Natural killer cell (primary cell): ENCODE measurements at regions not wholly inside any gene's neighbourhood (a gene's known extent, or its start where the extent isn't known, plus 50 kb on each side); places are given as distances from the start of the nearest gene placed in this dataset.

ENCODE experiments used
- ATAC-seq, 3 donors: fragments of 150-1000 bp in 2 of 3; fragments of 200-7000 bp in 1 of 3; cut with Tn5 transposase; 1 replicate in 1 of 3; 2 replicates in 2 of 3; pipeline ENCODE4 v1.10.0; 2021; ENCODE audit warnings: mild to moderate bottlenecking in 2 of 3, moderate library complexity in 2 of 3
- DNase-seq, 2 donors: peaks; one replicate each; pipeline versions ENCODE4 v3.0.0 to v3.0.0-alpha.2; 2013 to 2021; ENCODE audit warnings: mixed read lengths in 1 of 2
- H3K27ac ChIP-seq: one replicate; pipeline ENCODE4 v1.5.1; 2013; ENCODE audit warnings: mild to moderate bottlenecking, low read length
- H3K27me3 ChIP-seq: one replicate; pipeline ENCODE4 v1.6.1; 2013; ENCODE audit warnings: low read length; ENCODE audit not compliant: control insufficient read depth, insufficient read depth
- H3K36me3 ChIP-seq: one replicate; pipeline ENCODE4 v1.6.1; 2013; ENCODE audit warnings: low read length; ENCODE audit not compliant: control insufficient read depth, insufficient read depth
- H3K4me1 ChIP-seq: one replicate; pipeline ENCODE4 v1.6.1; 2013; ENCODE audit warnings: low read length; ENCODE audit not compliant: control insufficient read depth, insufficient read depth
- H3K4me3 ChIP-seq: one replicate; pipeline ENCODE4 v1.5.1; 2013; ENCODE audit warnings: low read length
- H3K9me3 ChIP-seq: one replicate; pipeline ENCODE4 v1.6.1; 2013; ENCODE audit warnings: low read length; ENCODE audit not compliant: control insufficient read depth, insufficient read depth
- H3K27ac Mint-ChIP-seq, 2 donors: one replicate each; pipeline ENCODE4 v1.8.0; 2022; ENCODE audit warnings: mild to moderate bottlenecking in 2 of 2, mixed read lengths in 2 of 2, moderate library complexity in 1 of 2
- H3K27me3 Mint-ChIP-seq, 2 donors: one replicate each; pipeline ENCODE4 v1.8.0; 2022; ENCODE audit warnings: low read depth in 2 of 2, mixed read lengths in 2 of 2
- H3K36me3 Mint-ChIP-seq: one replicate; pipeline ENCODE4 v1.8.0; 2022; ENCODE audit warnings: mixed read lengths
- H3K4me1 Mint-ChIP-seq, 2 donors: one replicate each; pipeline ENCODE4 v1.8.0; 2022; ENCODE audit warnings: mixed read lengths in 2 of 2
- H3K4me3 Mint-ChIP-seq: one replicate; pipeline ENCODE4 v1.8.0; 2022; ENCODE audit warnings: mild to moderate bottlenecking, moderate library complexity, mixed read lengths
- H3K9me3 Mint-ChIP-seq, 2 donors: one replicate each; pipeline ENCODE4 v1.8.0; 2022; ENCODE audit warnings: mixed read lengths in 2 of 2
- CTCF ChIP-seq: fragments of 200-600 bp; IDR thresholded peaks from one replicate; pipeline ENCODE4 v1.8.0; 2022; ENCODE audit warnings: antibody characterized with exemption
- WGBS: methylation state at CpG from one replicate; pipeline ENCODE4 v1.1.7; 2013; ENCODE audit warnings: missing lambda C conversion rate; ENCODE audit not compliant: insufficient coverage; 5-methylcytosine and 5-hydroxymethylcytosine counted together
- intact Hi-C: fragments of 100-400 bp; cut with micrococcal nuclease; formaldehyde crosslinking; loops from one replicate; pipeline ENCODE4 v1.14.2; 2022

GRCh38 chr11:21825127-21825526 is 367.8 kb upstream of the ANO5 start:
- WGBS: 81% methylated on average over 2 of the region's 2 CpGs
- H3K4me3 Mint-ChIP-seq: no peak overlapping the region

GRCh38 chr11:21838427-21838826 is 354.5 kb upstream of the ANO5 start:
- peaks cover 10 to 14% of the 10 kb centered on the region in 2 donors for H3K9me3 Mint-ChIP-seq
- Histone ChIP-seq H3K27ac (no peak overlapping the region), H3K4me3 (no peak overlapping the region), H3K4me1 (no peaks in the 10 kb centered on the region), H3K36me3 (no peaks in the 10 kb centered on the region), H3K9me3 (no peaks in the 10 kb centered on the region), H3K27me3 (no peaks in the 10 kb centered on the region)
- no peaks in the 10 kb centered on the region for H3K27me3 Mint-ChIP-seq
- ATAC-seq: no peak
- H3K27ac Mint-ChIP-seq: no peak overlapping the region
- H3K4me1 Mint-ChIP-seq: no peaks in the 10 kb centered on the region
- intact Hi-C loops: no loop called here
- H3K4me3 Mint-ChIP-seq: no peak overlapping the region
- 75% methylated on average over 1 of the region's 3 CpGs for WGBS
- H3K36me3 Mint-ChIP-seq: no peaks in the 10 kb centered on the region
- TF ChIP-seq CTCF: no peak
- DNase-seq: no peak

More at GRCh38 chr11:21825127-21825526, 367.8 kb upstream of the ANO5 start:
- Mint-ChIP-seq H3K27me3 (no peaks in the 10 kb centered on the region), H3K27ac (no peak overlapping the region), H3K36me3 (no peaks in the 10 kb centered on the region), H3K4me1 (no peaks in the 10 kb centered on the region), H3K9me3 (peaks cover 10 to 11% of the 10 kb centered on the region in 2 donors)
- intact Hi-C loops: no loop called here
- TF ChIP-seq CTCF: no peak
- Histone ChIP-seq H3K4me3 (no peak overlapping the region), H3K27me3 (no peaks in the 10 kb centered on the region), H3K27ac (no peak overlapping the region), H3K4me1 (no peaks in the 10 kb centered on the region), H3K36me3 (no peaks in the 10 kb centered on the region), H3K9me3 (no peaks in the 10 kb centered on the region)
- DNase-seq (no peak), ATAC-seq (no peak)

- TF ChIP-seq CTCF: no peak
- WGBS: 89% methylated on average over 2 of the region's 2 CpGs
These were observed 353.1 kb upstream of the ANO5 start for GRCh38 chr11:21839796-21840195.

GRCh38 chr11:21861314-21861713 is 331.6 kb upstream of the ANO5 start:
- Mint-ChIP-seq H3K27ac (no peak overlapping the region), H3K9me3 (peaks cover 11 to 12% of the 10 kb centered on the region in 2 donors), H3K36me3 (no peaks in the 10 kb centered on the region), H3K4me1 (no peaks in the 10 kb centered on the region), H3K4me3 (no peak overlapping the region), H3K27me3 (no peaks in the 10 kb centered on the region)
- H3K4me3 ChIP-seq: no peak overlapping the region
- peaks cover 3% of the 10 kb centered on the region for H3K9me3 ChIP-seq
- H3K36me3 ChIP-seq: no peaks in the 10 kb centered on the region
- intact Hi-C loops: no loop called here
- H3K27me3 ChIP-seq: no peaks in the 10 kb centered on the region
- no peak overlapping the region for H3K27ac ChIP-seq
- DNase-seq (no peak), ATAC-seq (no peak)
- TF ChIP-seq CTCF: no peak
- WGBS: 21% methylated on average over 3 of the region's 4 CpGs
- H3K4me1 ChIP-seq: no peaks in the 10 kb centered on the region

More at GRCh38 chr11:21839796-21840195, 353.1 kb upstream of the ANO5 start:
- H3K36me3 Mint-ChIP-seq: no peaks in the 10 kb centered on the region
- peaks cover 12 to 14% of the 10 kb centered on the region in 2 donors for H3K9me3 Mint-ChIP-seq
- H3K4me1 ChIP-seq: no peaks in the 10 kb centered on the region
- no peak overlapping the region for H3K4me3 Mint-ChIP-seq
- ATAC-seq (no peak), DNase-seq (no peak)
- H3K36me3 ChIP-seq: no peaks in the 10 kb centered on the region
- H3K27ac ChIP-seq: no peak overlapping the region
- no peaks in the 10 kb centered on the region for H3K9me3 ChIP-seq
- no peaks in the 10 kb centered on the region for H3K4me1 Mint-ChIP-seq
- no peaks in the 10 kb centered on the region for H3K27me3 Mint-ChIP-seq
- H3K27me3 ChIP-seq: no peaks in the 10 kb centered on the region
- intact Hi-C loops: no loop called here
- H3K27ac Mint-ChIP-seq: no peak overlapping the region
- H3K4me3 ChIP-seq: no peak overlapping the region
